Central memory CD8-positive, alpha-beta T cell (primary cell): ENCODE measurements at regions not wholly inside any gene's neighbourhood (a gene's known extent, or its start where the extent isn't known, plus 50 kb on each side); places are given as distances from the start of the nearest gene placed in this dataset.
"Not testable (repeated sequence)": the region's sequence is repeated elsewhere in the genome, so short reads cannot be mapped to it uniquely, and the experiment has no call there.

Source experiments
- ATAC-seq: fragments of 150-1000 bp; cut with Tn5 transposase; replicated peaks from 2 replicates; pipeline ENCODE4 v1.10.0; 2022; ENCODE audit warnings: mild to moderate bottlenecking, moderate FRiP score, moderate number of reproducible peaks; ENCODE audit not compliant: poor library complexity, severe bottlenecking; ENCODE audit errors: extremely low read depth
- DNase-seq, 2 donors: peaks; one replicate each; pipeline ENCODE4 v3.0.0; 2021; ENCODE audit warnings: low spot score in 2 of 2
- H3K27ac Mint-ChIP-seq: one replicate; pipeline ENCODE4 v1.8.0; 2022; ENCODE audit warnings: low read depth, mild to moderate bottlenecking, moderate library complexity, mixed read lengths
- H3K27me3 Mint-ChIP-seq: one replicate; pipeline ENCODE4 v1.8.0; 2022; ENCODE audit warnings: mixed read lengths
- H3K36me3 Mint-ChIP-seq: one replicate; pipeline ENCODE4 v1.8.0; 2022; ENCODE audit warnings: mild to moderate bottlenecking, moderate library complexity, mixed read lengths; ENCODE audit not compliant: insufficient read depth
- H3K4me1 Mint-ChIP-seq: one replicate; pipeline ENCODE4 v1.8.0; 2022; ENCODE audit warnings: mixed read lengths
- H3K4me3 Mint-ChIP-seq: one replicate; pipeline ENCODE4 v1.8.0; 2022; ENCODE audit warnings: mild to moderate bottlenecking, moderate library complexity, mixed read lengths
- H3K9me3 Mint-ChIP-seq: one replicate; pipeline ENCODE4 v1.8.0; 2022; ENCODE audit warnings: mixed read lengths

GRCh38 chr7:152905949-152906348 is 146.4 kb downstream of the ACTR3B start:
- H3K27me3 Mint-ChIP-seq = no peaks in the 10 kb centered on the region
- no peaks in the 10 kb centered on the region for H3K9me3 Mint-ChIP-seq
- H3K4me1 Mint-ChIP-seq = no peaks in the 10 kb centered on the region
- no peak overlapping the region for H3K27ac Mint-ChIP-seq
- no peak overlapping the region for H3K4me3 Mint-ChIP-seq
- no peak for ATAC-seq
- no peaks in the 10 kb centered on the region for H3K36me3 Mint-ChIP-seq
- DNase-seq = no peak

GRCh38 chr7:152907042-152907761 is 147.7 kb downstream of the ACTR3B start:
- Mint-ChIP-seq H3K9me3 (no peaks in the 10 kb centered on the region), H3K27ac (no peak overlapping the region), H3K27me3 (no peaks in the 10 kb centered on the region), H3K4me3 (no peak overlapping the region), H3K36me3 (no peaks in the 10 kb centered on the region), H3K4me1 (no peaks in the 10 kb centered on the region)
- no peak for ATAC-seq
- no peak for DNase-seq

- Mint-ChIP-seq H3K4me1 (no peaks in the 10 kb centered on the region), H3K9me3 (no peaks in the 10 kb centered on the region), H3K27me3 (no peaks in the 10 kb centered on the region), H3K36me3 (no peaks in the 10 kb centered on the region), H3K4me3 (no peak overlapping the region), H3K27ac (no peak overlapping the region)
- DNase-seq = no peak
- ATAC-seq = no peak
Observed at GRCh38 chr7:152909280-152909679, 149.7 kb downstream of the ACTR3B start.

- no peak for ATAC-seq
- H3K27me3 Mint-ChIP-seq = no peaks in the 10 kb centered on the region
- no peak overlapping the region for H3K27ac Mint-ChIP-seq
Observed at GRCh38 chr7:152909683-152910544, 150.4 kb downstream of the ACTR3B start.

GRCh38 chr7:152910545-152911225 is 151.1 kb downstream of the ACTR3B start:
- H3K27ac Mint-ChIP-seq = no peak overlapping the region
- DNase-seq (no peak), ATAC-seq (no peak)
- no peaks in the 10 kb centered on the region for H3K36me3 Mint-ChIP-seq
- H3K9me3 Mint-ChIP-seq = no peaks in the 10 kb centered on the region
- H3K4me3 Mint-ChIP-seq = no peak overlapping the region
- H3K27me3 Mint-ChIP-seq = no peaks in the 10 kb centered on the region
- H3K4me1 Mint-ChIP-seq = no peaks in the 10 kb centered on the region

More at GRCh38 chr7:152909683-152910544, 150.4 kb downstream of the ACTR3B start:
- Mint-ChIP-seq H3K9me3 (no peaks in the 10 kb centered on the region), H3K36me3 (no peaks in the 10 kb centered on the region), H3K4me1 (no peaks in the 10 kb centered on the region), H3K4me3 (no peak overlapping the region)
- no peak for DNase-seq

- Mint-ChIP-seq H3K4me3 (no peak overlapping the region), H3K27me3 (no peaks in the 10 kb centered on the region), H3K27ac (no peak overlapping the region), H3K36me3 (no peaks in the 10 kb centered on the region), H3K4me1 (no peaks in the 10 kb centered on the region), H3K9me3 (no peaks in the 10 kb centered on the region)
- ATAC-seq (no peak), DNase-seq (no peak)
Observed at GRCh38 chr7:152911226-152911560, 151.6 kb downstream of the ACTR3B start.

- Mint-ChIP-seq H3K4me1 (no peaks in the 10 kb centered on the region), H3K4me3 (no peak overlapping the region), H3K36me3 (no peaks in the 10 kb centered on the region), H3K9me3 (no peaks in the 10 kb centered on the region), H3K27me3 (no peaks in the 10 kb centered on the region), H3K27ac (no peak overlapping the region)
- no peak for DNase-seq
- no peak for ATAC-seq
Observed at GRCh38 chr7:152911922-152912321, 152.4 kb downstream of the ACTR3B start.

GRCh38 chr7:152912511-152912910 is 153.0 kb downstream of the ACTR3B start:
- no peak overlapping the region for H3K27ac Mint-ChIP-seq
- no peaks in the 10 kb centered on the region for H3K36me3 Mint-ChIP-seq
- ATAC-seq (no peak), DNase-seq (no peak)
- H3K9me3 Mint-ChIP-seq = no peaks in the 10 kb centered on the region
- no peaks in the 10 kb centered on the region for H3K4me1 Mint-ChIP-seq
- H3K4me3 Mint-ChIP-seq = no peak overlapping the region
- no peaks in the 10 kb centered on the region for H3K27me3 Mint-ChIP-seq

GRCh38 chr7:152913492-152913891 is 153.9 kb downstream of the ACTR3B start:
- DNase-seq (no peak), ATAC-seq (no peak)
- H3K36me3 Mint-ChIP-seq = no peaks in the 10 kb centered on the region
- H3K9me3 Mint-ChIP-seq = no peaks in the 10 kb centered on the region
- H3K4me1 Mint-ChIP-seq = no peaks in the 10 kb centered on the region
- H3K27ac Mint-ChIP-seq = no peak overlapping the region
- no peaks in the 10 kb centered on the region for H3K27me3 Mint-ChIP-seq
- H3K4me3 Mint-ChIP-seq = no peak overlapping the region

- ATAC-seq (no peak), DNase-seq (no peak)
- Mint-ChIP-seq H3K4me3 (no peak overlapping the region), H3K27me3 (no peaks in the 10 kb centered on the region), H3K27ac (no peak overlapping the region), H3K36me3 (no peaks in the 10 kb centered on the region), H3K9me3 (no peaks in the 10 kb centered on the region), H3K4me1 (no peaks in the 10 kb centered on the region)
Observed at GRCh38 chr7:152914014-152914844, 154.7 kb downstream of the ACTR3B start.

- not testable (repeated sequence) for H3K9me3 Mint-ChIP-seq, DNase-seq, ATAC-seq, H3K27me3 Mint-ChIP-seq, H3K4me1 Mint-ChIP-seq, H3K27ac Mint-ChIP-seq, H3K4me3 Mint-ChIP-seq, H3K36me3 Mint-ChIP-seq
Observed at GRCh38 chr7:152914845-152915102, 155.2 kb downstream of the ACTR3B start.

- Mint-ChIP-seq H3K4me1 (no peaks in the 10 kb centered on the region), H3K4me3 (no peak overlapping the region), H3K27me3 (peaks cover 55% of the 10 kb centered on the region), H3K36me3 (peaks cover 2% of the 10 kb centered on the region), H3K9me3 (peaks cover 12% of the 10 kb centered on the region), H3K27ac (no peak overlapping the region)
- ATAC-seq = no peak
- DNase-seq = no peak
Observed at GRCh38 chr7:152922318-152923081, 162.9 kb downstream of the ACTR3B start.
